Bronchial epithelial cell (primary cell): ENCODE measurements at regions not wholly inside any gene's neighbourhood (a gene's known extent, or its start where the extent isn't known, plus 50 kb on each side); places are given as distances from the start of the nearest gene placed in this dataset.

Experiments used
- DNase-seq: peaks from one replicate; pipeline ENCODE4 v3.0.0-alpha.2; 2010; ENCODE audit warnings: low read depth
- FAIRE-seq: peaks from 2 replicates; lab custom pipeline; 2011; peaks lifted over from hg19 to GRCh38; lab: Jason Lieb, UNC
- H3K27me3 ChIP-seq: 2 replicates; pipeline ENCODE4 v1.5.1; 2011; ENCODE audit warnings: low read length; ENCODE audit not compliant: control insufficient read depth, insufficient read depth
- H3K36me3 ChIP-seq: 2 replicates; pipeline ENCODE4 v1.5.1; 2011; ENCODE audit warnings: low read length; ENCODE audit not compliant: control insufficient read depth, insufficient read depth
- H3K4me3 ChIP-seq: 2 replicates; pipeline ENCODE4 v1.5.1; 2011; ENCODE audit warnings: mild to moderate bottlenecking, low read depth, low read length, control low read depth
- TF ChIP-seq, protein P1 (sequence below): IDR thresholded peaks from 2 replicates; pipeline ENCODE4 v1.5.1; 2011; ENCODE audit warnings: mild to moderate bottlenecking, moderate library complexity, low read length, control low read depth, inconsistent platforms; ENCODE audit not compliant: insufficient read depth, severe bottlenecking

DNA sequence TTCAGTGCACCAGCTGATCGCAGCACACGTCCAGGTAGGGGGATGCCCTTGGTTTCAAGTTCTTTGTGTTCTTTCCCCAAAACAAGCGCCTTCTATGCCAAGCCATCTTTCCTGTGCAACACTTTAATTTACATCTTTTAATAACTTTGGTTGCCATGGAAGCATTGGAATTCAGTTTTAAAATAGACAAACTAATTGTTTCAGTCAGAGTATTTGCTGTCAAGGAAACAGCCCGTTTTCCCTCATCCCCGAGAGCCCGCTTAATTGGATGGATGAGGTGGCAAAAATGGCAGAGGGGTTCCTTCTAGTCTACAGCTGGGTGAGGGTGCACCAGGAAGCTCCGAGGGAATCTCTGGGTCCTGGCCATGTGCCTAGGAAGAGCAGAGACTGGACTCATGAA is 793.7 kb upstream of the EEF2KMT start:
- H3K36me3 ChIP-seq, result no peaks in the 10 kb centered on the region
- no peak overlapping the region for H3K4me3 ChIP-seq
- FAIRE-seq, result no peak
- DNase-seq, result no peak
- no peaks in the 10 kb centered on the region for H3K27me3 ChIP-seq
- TF ChIP-seq, protein P1, sequence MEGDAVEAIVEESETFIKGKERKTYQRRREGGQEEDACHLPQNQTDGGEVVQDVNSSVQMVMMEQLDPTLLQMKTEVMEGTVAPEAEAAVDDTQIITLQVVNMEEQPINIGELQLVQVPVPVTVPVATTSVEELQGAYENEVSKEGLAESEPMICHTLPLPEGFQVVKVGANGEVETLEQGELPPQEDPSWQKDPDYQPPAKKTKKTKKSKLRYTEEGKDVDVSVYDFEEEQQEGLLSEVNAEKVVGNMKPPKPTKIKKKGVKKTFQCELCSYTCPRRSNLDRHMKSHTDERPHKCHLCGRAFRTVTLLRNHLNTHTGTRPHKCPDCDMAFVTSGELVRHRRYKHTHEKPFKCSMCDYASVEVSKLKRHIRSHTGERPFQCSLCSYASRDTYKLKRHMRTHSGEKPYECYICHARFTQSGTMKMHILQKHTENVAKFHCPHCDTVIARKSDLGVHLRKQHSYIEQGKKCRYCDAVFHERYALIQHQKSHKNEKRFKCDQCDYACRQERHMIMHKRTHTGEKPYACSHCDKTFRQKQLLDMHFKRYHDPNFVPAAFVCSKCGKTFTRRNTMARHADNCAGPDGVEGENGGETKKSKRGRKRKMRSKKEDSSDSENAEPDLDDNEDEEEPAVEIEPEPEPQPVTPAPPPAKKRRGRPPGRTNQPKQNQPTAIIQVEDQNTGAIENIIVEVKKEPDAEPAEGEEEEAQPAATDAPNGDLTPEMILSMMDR, result no peak

DNA sequence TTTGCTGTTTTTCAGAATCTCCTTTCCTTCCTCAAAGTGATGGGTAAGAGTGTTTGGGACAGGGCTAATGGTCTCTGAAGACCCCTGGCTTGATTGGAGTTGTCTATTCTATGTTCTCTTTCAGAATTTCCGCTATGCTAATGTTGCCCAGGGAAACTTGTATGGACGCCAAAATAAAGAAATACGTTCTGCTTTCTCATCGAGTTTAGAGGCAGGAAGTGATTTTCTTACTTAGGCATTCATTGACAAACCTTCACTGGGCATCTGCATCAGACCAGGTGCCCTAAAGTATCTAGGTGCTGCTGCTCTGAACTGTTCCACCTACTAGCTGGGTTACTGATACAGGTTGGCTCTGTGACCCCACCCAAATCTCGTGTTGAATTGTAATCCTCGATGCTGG is 787.9 kb upstream of the EEF2KMT start:
- no peaks in the 10 kb centered on the region for H3K36me3 ChIP-seq
- TF ChIP-seq, protein P1, result no peak
- no peaks in the 10 kb centered on the region for H3K27me3 ChIP-seq
- no peak for DNase-seq
- no peak overlapping the region for H3K4me3 ChIP-seq
- FAIRE-seq, result no peak

DNA sequence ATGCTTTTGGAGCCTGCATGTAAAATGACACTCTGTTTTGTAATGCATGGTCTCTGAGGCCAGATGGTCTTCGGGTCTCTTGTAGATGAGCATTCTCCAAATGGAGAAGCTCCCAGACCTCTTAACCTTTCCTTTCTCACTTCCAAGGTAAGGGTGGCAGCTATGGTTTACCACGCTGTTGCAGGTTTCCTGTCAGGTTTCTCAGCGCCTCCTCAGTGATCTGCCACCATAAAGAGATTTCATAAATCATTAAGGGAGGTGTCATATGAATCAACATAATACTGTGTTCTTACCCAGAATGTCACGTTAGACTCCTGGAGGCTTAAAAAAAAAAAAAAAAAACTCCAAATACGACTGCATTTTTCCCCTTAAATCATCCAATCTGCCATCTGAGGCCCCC is 787.4 kb upstream of the EEF2KMT start:
- FAIRE-seq, result no peak
- H3K36me3 ChIP-seq, result no peaks in the 10 kb centered on the region
- H3K4me3 ChIP-seq, result no peak overlapping the region

DNA sequence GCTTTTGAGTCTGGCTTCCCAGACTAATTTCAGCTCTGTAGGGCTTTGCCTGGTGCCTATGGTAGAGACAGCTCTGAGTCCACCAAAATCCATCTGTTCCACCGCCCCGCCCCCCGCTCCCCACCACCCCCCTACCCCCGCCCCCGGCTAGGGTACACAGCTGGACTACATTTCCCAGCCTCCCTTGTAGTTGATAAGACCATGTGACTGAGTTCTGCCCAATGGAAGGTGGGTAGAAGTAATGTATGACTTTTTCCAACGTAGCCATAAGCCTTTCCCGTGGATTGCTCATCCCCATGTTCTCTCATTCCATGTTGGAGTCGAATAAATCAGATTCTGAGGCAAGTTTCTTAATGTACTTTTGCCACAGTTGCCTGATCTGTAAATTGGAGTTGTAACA is 786.7 kb upstream of the EEF2KMT start:
- FAIRE-seq, result no peak
- TF ChIP-seq, protein P1, result no peak
- no peaks in the 10 kb centered on the region for H3K27me3 ChIP-seq

More for the DNA sequence above, 787.4 kb upstream of the EEF2KMT start:
- no peak for DNase-seq
- no peaks in the 10 kb centered on the region for H3K27me3 ChIP-seq
- TF ChIP-seq, protein P1, result no peak

DNA sequence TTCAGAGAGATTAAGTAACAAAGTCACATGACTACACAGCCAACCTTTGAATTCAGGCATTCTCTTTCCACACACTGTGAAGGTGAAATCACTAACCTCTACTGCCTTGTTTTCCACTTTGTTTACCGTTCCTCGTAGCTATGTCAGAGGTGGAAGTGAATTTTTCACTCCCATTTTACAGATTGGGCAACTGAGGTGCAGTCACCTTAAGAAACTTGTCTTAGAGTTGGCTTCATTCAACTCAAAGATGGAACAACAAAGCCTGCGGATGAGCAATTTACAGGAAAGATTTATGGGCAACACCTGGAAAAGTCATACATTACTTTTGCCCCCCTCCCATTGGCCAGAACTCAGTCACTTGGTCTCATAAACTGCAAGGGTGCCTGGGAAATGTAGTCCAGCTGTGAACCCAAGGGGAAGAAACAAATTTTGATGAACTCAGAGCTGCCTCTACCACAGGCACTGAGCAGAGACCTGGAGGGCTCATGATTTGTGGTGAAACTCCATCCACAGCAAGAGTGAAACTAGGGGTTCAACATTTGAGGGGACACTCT is 784.6 kb upstream of the EEF2KMT start:
- Histone ChIP-seq H3K4me3 (no peak overlapping the region), H3K27me3 (no peaks in the 10 kb centered on the region), H3K36me3 (no peaks in the 10 kb centered on the region)
- FAIRE-seq, result no peak
- TF ChIP-seq, protein P1, result no peak
- no peak for DNase-seq

More for the DNA sequence above, 786.7 kb upstream of the EEF2KMT start:
- no peaks in the 10 kb centered on the region for H3K36me3 ChIP-seq
- H3K4me3 ChIP-seq, result no peak overlapping the region
- no peak for DNase-seq

DNA sequence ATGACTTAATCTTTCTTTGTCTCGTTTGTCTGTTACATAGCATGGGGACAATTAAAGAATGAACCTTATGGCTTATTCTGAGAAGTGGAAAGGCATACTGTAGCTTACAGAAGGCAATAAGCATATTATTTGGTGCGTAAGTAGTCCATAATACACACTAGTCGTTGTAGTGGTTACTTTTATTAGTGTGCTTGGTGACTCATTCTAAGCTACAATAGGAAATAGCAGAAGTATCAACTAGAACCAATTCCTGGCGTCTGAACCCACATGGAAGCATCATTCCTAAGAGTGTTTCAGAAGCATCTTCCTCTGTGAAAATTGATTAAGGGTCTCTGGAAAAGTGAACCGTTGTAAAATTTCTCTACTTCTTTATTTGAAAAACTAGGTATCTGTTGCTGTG is 777.8 kb upstream of the EEF2KMT start:
- no peak for FAIRE-seq
- TF ChIP-seq, protein P1, result no peak
- Histone ChIP-seq H3K4me3 (no peak overlapping the region), H3K36me3 (no peaks in the 10 kb centered on the region), H3K27me3 (no peaks in the 10 kb centered on the region)
- no peak for DNase-seq
